ENCODE measurements at regions not wholly inside any gene's neighbourhood (a gene's known extent, or its start where the extent isn't known, plus 50 kb on each side); places are given as distances from the start of the nearest gene placed in this dataset.

DNA sequence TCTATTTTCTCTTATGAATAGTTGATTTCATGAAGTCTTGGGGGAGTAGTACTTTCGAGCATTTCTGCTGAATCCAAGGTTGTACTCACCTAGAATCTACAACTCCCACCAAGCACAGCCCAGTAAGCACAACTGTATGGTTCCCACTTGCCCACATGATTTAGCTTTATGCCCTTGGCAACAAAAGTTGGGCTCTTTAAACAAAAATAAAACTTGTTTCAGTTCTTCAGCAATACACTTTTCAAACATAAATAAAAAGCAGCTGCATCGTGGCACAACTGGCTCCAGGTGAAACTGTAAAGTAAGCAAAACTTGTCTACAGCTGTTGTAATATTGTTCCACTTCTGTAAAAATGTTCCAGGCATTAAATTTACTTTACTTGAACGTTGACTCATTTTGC lies 99.8 kb upstream of the FSIP2 start:
- Histone ChIP-seq H3K4me1 (ENCODE audit: insufficient read depth) (no peaks in the 10 kb centered on the region), H4K20me1 (ENCODE audit: insufficient read depth) (no peaks in the 10 kb centered on the region), H3K79me2 (ENCODE audit: insufficient read depth) (no peaks in the 10 kb centered on the region), H3K27ac (no peak overlapping the region), H3K9me3 (ENCODE audit: low read depth) (no peaks in the 10 kb centered on the region), H3K9ac (no peak overlapping the region), H3K4me2 (ENCODE audit: unreplicated experiment) (no peak overlapping the region), H3K27me3 (replicated peaks; ENCODE audit: insufficient read depth) (no peaks in the 10 kb centered on the region), H2AFZ (no peak overlapping the region), H3K36me3 (ENCODE audit: low read depth) (no peaks in the 10 kb centered on the region), H3K9me2 (ENCODE audit: insufficient read depth) (no peaks in the 10 kb centered on the region), H3K4me3 (no peak overlapping the region), H3F3A (ENCODE audit: insufficient read depth) (no peaks in the 10 kb centered on the region)
- TF ChIP-seq EZH2phosphoT487 (IDR thresholded peaks at IDR 0.05; ENCODE audit: insufficient read depth, low read depth): no peak
- TF ChIP-seq EZH2 (IDR thresholded peaks at IDR 0.05; ENCODE audit: insufficient read depth, poor library complexity, severe bottlenecking): no peak
- no peak for DNase-seq
- in situ Hi-C loops (cut with MboI): no loop called here
- 4 to 8% methylated on average over 3 of the region's 3 CpGs for WGBS, 2 experiments (ENCODE audit: low coverage in 1 of 2, low lambda C conversion rate in 2 of 2, missing lambda C conversion rate in 2 of 2)

DNA sequence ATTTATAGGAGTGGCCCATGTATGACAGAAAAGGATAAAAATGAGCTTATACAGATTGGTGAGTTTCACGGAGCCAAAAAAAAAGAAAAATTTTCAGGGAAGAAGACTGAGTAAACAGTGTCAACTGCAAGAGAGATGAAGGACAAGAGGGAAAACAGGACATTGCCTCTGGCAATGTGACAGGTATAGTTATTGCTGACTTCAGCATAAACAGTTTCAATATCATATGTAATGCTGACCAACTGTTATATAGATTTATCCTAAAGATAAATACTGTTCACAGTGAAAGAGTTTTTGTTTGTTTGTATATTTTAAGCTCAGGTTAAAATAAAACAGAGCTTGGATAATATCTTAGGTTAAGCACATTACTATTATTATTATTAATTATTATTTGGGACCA lies 98.0 kb upstream of the FSIP2 start:
- Histone ChIP-seq H3K4me3 (no peak overlapping the region), H3K36me3 (ENCODE audit: low read depth) (no peaks in the 10 kb centered on the region), H3K4me1 (ENCODE audit: insufficient read depth) (no peaks in the 10 kb centered on the region), H3K9ac (no peak overlapping the region), H3F3A (ENCODE audit: insufficient read depth) (no peaks in the 10 kb centered on the region), H2AFZ (no peak overlapping the region), H3K9me2 (ENCODE audit: insufficient read depth) (no peaks in the 10 kb centered on the region), H3K27ac (no peak overlapping the region), H4K20me1 (ENCODE audit: insufficient read depth) (no peaks in the 10 kb centered on the region), H3K79me2 (ENCODE audit: insufficient read depth) (no peaks in the 10 kb centered on the region), H3K4me2 (ENCODE audit: unreplicated experiment) (no peak overlapping the region), H3K9me3 (ENCODE audit: low read depth) (no peaks in the 10 kb centered on the region), H3K27me3 (replicated peaks; ENCODE audit: insufficient read depth) (no peaks in the 10 kb centered on the region)
- TF ChIP-seq EZH2 (IDR thresholded peaks at IDR 0.05; ENCODE audit: insufficient read depth, poor library complexity, severe bottlenecking): no peak
- no peak for TF ChIP-seq EZH2phosphoT487 (IDR thresholded peaks at IDR 0.05; ENCODE audit: insufficient read depth, low read depth)
- in situ Hi-C loops (cut with MboI): no loop called here
- no peak for DNase-seq
- 34 to 45% methylated on average over 1 of the region's 1 CpG for WGBS, 2 experiments (ENCODE audit: low coverage in 1 of 2, low lambda C conversion rate in 2 of 2, missing lambda C conversion rate in 2 of 2)

GRCh38 chr2:185643434-185643833 lies 95.2 kb upstream of the FSIP2 start:
- in situ Hi-C loops (cut with MboI): no loop called here

DNA sequence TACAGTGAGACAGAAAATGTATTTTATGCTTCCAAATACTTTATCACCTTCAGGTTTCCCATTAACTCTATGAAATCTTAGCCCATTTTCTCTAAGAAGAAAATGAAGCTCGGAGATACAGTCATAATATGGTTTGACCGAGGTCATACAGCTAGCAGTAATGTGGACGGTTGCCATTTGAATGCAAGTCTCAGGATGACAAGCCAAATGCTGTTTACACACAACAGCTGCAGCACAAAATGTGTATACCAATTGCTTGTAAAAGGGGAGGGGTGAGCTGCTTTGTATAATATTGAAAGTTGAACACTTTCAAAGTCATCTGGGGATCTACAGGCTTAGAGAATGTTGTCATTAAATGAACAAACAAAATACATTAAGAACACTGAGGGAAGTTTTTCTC lies 93.8 kb upstream of the FSIP2 start:
- in situ Hi-C loops (cut with MboI): no loop called here
- H4K20me1 ChIP-seq (ENCODE audit: insufficient read depth): no peaks in the 10 kb centered on the region
- H3K27ac ChIP-seq: no peak overlapping the region
- no peaks in the 10 kb centered on the region for H3K36me3 ChIP-seq (ENCODE audit: low read depth)
- no peak overlapping the region for H2AFZ ChIP-seq
- H3K9ac ChIP-seq: no peak overlapping the region
- no peak overlapping the region for H3K4me3 ChIP-seq
- TF ChIP-seq EZH2phosphoT487 (IDR thresholded peaks at IDR 0.05; ENCODE audit: insufficient read depth, low read depth) (no peak), EZH2 (IDR thresholded peaks at IDR 0.05; ENCODE audit: insufficient read depth, poor library complexity, severe bottlenecking) (no peak)
- H3K4me2 ChIP-seq (ENCODE audit: unreplicated experiment): no peak overlapping the region
- H3K79me2 ChIP-seq (ENCODE audit: insufficient read depth): no peaks in the 10 kb centered on the region
- H3K27me3 ChIP-seq (replicated peaks; ENCODE audit: insufficient read depth): no peaks in the 10 kb centered on the region
- 14 to 21% methylated on average over 3 of the region's 3 CpGs for WGBS, 2 experiments (ENCODE audit: low coverage in 1 of 2, low lambda C conversion rate in 2 of 2, missing lambda C conversion rate in 2 of 2)
- no peaks in the 10 kb centered on the region for H3K9me2 ChIP-seq (ENCODE audit: insufficient read depth)
- DNase-seq: no peak
- no peaks in the 10 kb centered on the region for H3K4me1 ChIP-seq (ENCODE audit: insufficient read depth)
- no peaks in the 10 kb centered on the region for H3K9me3 ChIP-seq (ENCODE audit: low read depth)
- no peaks in the 10 kb centered on the region for H3F3A ChIP-seq (ENCODE audit: insufficient read depth)

More at GRCh38 chr2:185643434-185643833, 95.2 kb upstream of the FSIP2 start:
- Histone ChIP-seq H3K9ac (no peak overlapping the region), H3F3A (ENCODE audit: insufficient read depth) (no peaks in the 10 kb centered on the region), H3K9me3 (ENCODE audit: low read depth) (no peaks in the 10 kb centered on the region), H3K27ac (no peak overlapping the region), H3K4me1 (ENCODE audit: insufficient read depth) (no peaks in the 10 kb centered on the region), H4K20me1 (ENCODE audit: insufficient read depth) (no peaks in the 10 kb centered on the region), H3K4me2 (ENCODE audit: unreplicated experiment) (no peak overlapping the region), H3K4me3 (no peak overlapping the region), H3K79me2 (ENCODE audit: insufficient read depth) (no peaks in the 10 kb centered on the region), H3K36me3 (ENCODE audit: low read depth) (no peaks in the 10 kb centered on the region), H3K27me3 (replicated peaks; ENCODE audit: insufficient read depth) (no peaks in the 10 kb centered on the region), H2AFZ (no peak overlapping the region), H3K9me2 (ENCODE audit: insufficient read depth) (no peaks in the 10 kb centered on the region)
- 37 to 58% methylated on average over 1 of the region's 1 CpG for WGBS, 2 experiments (ENCODE audit: low coverage in 1 of 2, low lambda C conversion rate in 2 of 2, missing lambda C conversion rate in 2 of 2)
- TF ChIP-seq EZH2phosphoT487 (IDR thresholded peaks at IDR 0.05; ENCODE audit: insufficient read depth, low read depth) (no peak), EZH2 (IDR thresholded peaks at IDR 0.05; ENCODE audit: insufficient read depth, poor library complexity, severe bottlenecking) (no peak)
- no peak for DNase-seq

DNA sequence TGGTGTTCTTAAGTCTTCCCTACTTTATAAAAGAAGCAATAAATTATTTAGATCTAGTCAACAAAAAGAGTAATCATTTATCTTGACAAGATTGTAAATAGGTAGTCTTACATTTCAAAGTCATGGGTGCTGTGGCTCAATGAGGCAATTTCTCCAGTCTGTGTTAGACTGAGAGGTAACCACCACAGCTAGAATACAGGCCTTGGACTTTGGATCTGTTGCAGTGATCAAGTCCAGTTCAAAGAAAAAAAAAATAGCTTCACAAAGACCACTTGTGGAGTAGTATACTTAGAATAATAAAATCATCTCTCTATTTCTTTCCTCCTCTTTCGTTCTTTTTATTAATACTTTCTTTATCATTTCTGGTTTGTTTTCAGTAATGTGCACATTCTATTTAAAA lies 93.1 kb upstream of the FSIP2 start:
- in situ Hi-C loops (cut with MboI): no loop called here
- Histone ChIP-seq H4K20me1 (ENCODE audit: insufficient read depth) (no peaks in the 10 kb centered on the region), H3K9me2 (ENCODE audit: insufficient read depth) (no peaks in the 10 kb centered on the region), H3K4me1 (ENCODE audit: insufficient read depth) (no peaks in the 10 kb centered on the region), H3K4me3 (no peak overlapping the region), H3K9me3 (ENCODE audit: low read depth) (no peaks in the 10 kb centered on the region), H3K36me3 (ENCODE audit: low read depth) (no peaks in the 10 kb centered on the region), H2AFZ (no peak overlapping the region), H3K27ac (no peak overlapping the region), H3K9ac (no peak overlapping the region), H3K4me2 (ENCODE audit: unreplicated experiment) (no peak overlapping the region), H3K79me2 (ENCODE audit: insufficient read depth) (no peaks in the 10 kb centered on the region), H3F3A (ENCODE audit: insufficient read depth) (no peaks in the 10 kb centered on the region), H3K27me3 (replicated peaks; ENCODE audit: insufficient read depth) (no peaks in the 10 kb centered on the region)
- DNase-seq: no peak
- TF ChIP-seq EZH2 (IDR thresholded peaks at IDR 0.05; ENCODE audit: insufficient read depth, poor library complexity, severe bottlenecking) (no peak), EZH2phosphoT487 (IDR thresholded peaks at IDR 0.05; ENCODE audit: insufficient read depth, low read depth) (no peak)
- WGBS, 2 experiments (ENCODE audit: low coverage in 1 of 2, low lambda C conversion rate in 2 of 2, missing lambda C conversion rate in 2 of 2): 21 to 50% methylated on average over 1 of the region's 1 CpG

Data from GM23248 (cell line).